Activated naive CD4-positive, alpha-beta T cell treated with Interleukin-2 at 50 U/mL for 16 hours (primary cell): ENCODE measurements at regions not wholly inside any gene's neighbourhood (a gene's known extent, or its start where the extent isn't known, plus 50 kb on each side); places are given as distances from the start of the nearest gene placed in this dataset.
"Not testable (repeated sequence)": the region's sequence is repeated elsewhere in the genome, so short reads cannot be mapped to it uniquely, and the experiment has no call there.

Experiments
- DNase-seq: peaks from one replicate; pipeline ENCODE4 v3.0.0-alpha.2; 2020

DNA sequence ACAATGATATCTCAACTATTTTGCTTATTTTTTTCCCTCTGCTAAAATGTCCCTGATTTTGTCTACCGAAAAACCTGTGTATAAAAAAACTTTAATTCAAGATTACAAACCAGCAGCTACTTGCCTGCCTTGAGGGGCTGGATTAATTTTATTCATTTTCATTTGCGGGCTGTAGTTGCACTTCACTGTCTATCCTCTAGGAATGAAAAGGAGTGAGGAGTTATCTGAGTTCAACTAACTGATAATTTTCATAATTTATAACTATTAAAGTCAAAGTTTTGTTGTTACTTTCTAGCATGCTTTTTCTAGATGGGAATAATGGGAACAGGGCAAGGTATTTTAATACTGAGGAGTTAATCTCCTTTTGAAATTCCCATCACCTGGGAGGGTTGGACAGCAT is 50.3 kb upstream of the AGTPBP1 start:
- DNase-seq = not testable (repeated sequence)

DNA sequence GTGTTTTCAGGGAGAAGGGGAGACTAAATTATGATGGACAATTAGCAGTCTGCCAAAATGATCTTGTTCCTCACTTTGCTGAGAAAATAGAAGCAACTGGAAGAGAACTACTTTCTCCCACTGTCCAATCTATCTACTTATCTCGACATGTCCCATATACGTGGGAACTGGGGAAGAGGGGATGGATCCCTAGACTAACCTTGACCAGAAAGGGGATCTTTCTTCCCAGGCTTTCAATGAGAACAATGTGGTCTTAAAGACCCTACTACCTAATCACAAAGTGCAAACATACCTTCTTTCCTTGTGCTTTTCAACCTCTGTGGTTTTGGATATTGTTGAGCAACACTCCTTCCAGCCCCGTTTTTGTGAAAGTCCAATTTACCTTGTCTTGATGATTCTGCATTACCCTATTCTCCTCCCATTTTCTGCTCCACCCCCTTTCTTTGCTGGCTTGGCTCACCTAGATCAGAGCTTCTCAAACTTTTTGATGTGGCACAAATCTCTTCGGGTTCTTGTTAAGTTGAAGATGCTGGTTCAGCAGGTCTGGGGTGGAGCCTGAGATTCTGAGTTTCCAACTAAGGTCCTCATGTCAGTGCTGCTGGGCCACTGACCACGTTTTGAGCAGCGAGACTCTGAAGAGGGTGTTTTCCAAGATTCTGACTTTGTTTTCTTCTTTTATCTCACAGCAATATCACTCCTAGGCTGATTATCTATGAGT is 61.4 kb upstream of the AGTPBP1 start:
- peak; percentile 13 for DNase-seq

DNA sequence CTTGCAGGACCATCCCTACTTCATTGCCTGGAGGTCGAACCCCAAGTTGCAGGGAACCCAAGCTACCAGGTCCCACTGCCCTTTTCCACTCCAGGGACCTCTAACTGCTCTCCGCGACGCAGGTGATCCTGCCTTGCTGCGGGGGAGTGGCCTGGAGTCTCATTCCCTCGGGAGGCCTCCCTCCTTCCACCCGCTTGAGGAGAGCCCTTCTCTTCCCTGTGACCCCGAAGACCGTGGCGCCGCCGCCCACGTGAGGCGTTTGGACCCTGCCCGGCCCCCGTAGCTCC is 63.0 kb upstream of the AGTPBP1 start:
- not testable (repeated sequence) for DNase-seq

DNA sequence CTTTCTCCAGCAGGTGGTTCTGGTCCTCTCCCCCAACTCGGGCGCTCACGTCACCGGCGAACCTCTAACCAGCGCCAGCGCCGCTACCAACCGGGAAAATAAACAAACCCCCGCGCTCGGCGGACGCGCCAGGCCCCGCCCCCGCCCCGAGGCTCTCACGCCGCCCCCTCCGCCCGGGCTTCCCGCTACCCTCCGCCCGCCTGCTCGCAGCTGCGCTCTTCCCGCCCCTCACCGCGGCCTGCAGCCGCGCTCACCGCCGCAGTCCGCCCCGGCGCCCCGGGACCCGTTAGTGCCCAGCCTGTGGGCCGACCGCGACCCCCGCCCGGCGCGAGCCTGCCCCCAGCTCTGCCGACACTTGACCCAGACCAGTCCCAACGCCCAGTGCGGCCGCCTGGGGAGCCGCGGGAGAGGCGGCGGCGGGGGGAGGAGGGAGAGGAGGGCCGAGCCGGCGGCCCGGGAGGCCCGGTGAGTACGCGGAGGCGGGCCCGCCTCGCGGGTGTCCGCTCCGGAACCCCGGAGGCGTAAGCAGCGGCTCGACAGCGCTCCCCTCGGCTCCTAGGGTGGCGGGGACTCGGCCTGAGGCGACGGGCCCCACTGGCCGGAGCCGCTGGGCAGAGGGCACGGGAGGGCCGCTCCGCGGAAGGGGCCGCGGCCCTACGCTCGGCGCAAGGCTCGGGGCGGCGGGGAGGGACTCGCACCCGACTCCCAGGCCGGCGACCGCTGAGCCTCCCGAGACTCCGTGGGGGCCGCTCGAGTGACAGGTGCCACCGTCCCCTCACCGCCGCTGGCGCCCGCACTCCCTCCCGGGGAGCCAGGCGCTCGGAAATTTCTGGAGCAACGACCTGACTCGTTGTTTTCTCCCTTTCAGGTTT is 63.6 kb upstream of the AGTPBP1 start:
- DNase-seq = peak; percentile 74

DNA sequence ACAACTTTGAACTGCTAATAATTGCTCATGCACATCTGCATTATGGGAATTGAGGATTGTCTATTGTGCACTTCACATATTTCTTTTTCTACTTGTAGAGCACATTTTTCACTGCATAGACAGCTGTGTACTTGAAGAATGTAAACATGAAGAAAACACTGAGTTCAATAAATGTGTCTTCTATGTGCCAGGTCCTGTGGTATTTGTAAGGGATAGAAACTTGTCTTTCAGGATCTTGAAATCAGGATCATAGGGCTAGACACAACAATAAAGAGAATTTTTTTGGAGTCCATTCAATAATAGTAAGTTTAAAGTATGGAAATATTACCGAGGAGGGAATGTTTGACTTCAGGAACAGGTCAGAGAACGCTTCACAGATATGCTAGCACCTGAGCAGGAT is 66.6 kb upstream of the AGTPBP1 start:
- not testable (repeated sequence) for DNase-seq

DNA sequence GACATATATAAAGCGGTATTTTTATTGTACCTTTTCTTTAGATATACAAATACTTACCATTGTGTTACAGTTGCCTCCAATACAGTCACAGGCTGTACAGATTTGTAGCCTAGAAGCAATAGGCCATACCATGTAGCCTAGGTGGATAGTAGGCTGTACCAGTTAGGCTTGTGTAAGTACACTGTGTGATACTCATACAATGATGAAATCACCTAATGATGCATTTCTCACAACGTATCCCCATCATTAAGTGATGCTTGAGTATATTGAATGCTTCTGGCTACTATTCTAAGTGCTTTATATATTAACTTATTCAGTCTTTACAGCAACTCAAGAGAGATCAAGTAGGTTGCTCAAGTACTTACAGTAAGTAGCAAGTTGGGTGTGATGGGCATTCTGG is 71.6 kb upstream of the AGTPBP1 start:
- DNase-seq = not testable (repeated sequence)

DNA sequence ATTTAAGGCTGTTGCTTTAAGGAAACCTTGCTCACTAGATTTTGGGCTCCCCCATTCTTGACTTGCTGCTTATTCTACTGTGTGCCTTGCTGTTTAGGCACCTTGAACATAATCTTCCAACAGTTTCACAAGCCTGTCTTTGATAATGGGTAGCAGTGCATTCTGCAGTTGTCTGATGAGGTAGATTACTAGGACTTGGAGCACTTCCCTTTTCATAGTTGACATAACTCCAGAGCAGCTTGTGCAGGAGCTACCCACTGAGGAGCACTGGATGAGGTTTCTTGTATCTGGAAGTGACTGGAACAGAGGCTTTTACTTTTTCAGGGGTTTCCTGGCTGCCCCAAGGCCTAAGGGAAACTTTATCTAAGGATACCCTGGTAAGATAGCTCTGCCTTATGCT is 73.0 kb upstream of the AGTPBP1 start:
- not testable (repeated sequence) for DNase-seq

DNA sequence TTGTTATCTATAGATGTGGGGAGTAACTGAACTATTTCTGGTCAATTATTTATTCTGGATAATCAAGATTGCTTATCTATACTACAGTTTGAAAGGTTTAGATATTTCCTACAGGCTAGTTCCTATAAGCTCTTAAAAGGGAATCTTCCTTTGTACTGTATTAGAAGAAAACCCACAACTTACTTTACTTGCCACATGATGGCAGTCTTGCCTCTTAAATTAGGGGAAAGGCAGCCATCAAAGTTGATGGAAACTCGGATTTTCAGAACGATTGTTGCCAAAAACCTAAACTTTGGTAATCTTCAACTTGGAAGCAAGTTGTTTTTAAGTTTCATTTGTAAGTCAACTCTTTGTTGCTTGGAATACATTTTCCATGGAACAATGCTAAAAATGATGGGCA is 77.2 kb upstream of the AGTPBP1 start:
- DNase-seq = not testable (repeated sequence)

DNA sequence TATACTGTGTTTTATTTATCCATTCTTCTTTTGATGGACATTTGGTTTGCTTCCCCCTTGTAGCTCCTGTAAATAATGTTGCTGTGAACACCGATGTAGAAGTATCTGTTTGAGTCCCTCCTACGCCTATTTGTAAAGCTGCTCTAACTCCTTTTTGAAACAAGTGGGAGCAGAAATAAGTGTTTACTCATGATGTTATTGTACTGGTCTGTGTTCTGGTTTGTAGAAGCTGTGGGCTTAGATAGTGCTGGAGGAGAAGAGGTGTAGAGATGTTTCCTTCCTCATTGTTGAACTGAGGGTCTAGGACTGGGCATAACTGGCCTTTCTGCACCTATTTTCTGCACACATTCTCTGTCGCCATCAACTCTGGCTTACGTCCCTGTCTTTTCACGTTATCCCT is 78.8 kb upstream of the AGTPBP1 start:
- DNase-seq = not testable (repeated sequence)

DNA sequence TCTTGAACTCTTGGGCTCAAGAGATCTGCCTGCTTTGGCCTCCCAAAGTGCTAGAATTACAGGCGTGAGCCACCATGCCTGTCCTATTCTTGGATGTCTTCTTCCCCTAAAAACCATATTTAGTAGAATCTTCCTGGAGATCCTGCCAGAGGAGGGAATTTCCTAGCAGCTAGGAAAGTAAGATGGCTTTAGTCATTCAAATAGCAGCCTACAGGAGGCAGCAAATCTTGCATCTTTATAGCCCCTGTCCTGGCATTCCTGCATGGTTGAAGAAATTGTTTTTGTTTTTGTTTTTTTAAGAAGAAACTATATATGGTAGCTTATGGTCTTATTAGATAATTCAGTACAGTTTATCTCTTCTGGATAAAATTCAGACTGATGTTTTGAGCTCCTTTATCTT is 83.2 kb upstream of the AGTPBP1 start:
- DNase-seq = not testable (repeated sequence)

DNA sequence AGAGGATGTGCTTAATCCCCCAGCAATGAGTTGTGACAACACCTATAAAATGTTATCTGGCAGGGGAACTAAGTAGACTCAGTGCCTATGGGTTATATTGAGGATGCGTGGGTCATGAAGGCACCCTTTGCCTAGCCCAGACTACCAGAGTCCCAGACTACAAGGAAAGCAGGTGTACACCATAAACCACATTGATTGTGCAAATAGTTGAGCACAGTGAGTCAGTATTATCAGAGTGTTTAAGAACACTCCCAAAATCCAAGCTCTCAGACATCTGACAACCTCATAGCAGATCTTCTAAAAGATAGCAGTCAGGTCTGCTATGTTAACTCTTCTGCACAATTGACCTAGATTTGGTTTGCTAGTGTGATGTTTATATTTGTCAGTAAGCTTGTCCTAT is 92.8 kb upstream of the AGTPBP1 start:
- DNase-seq = not testable (repeated sequence)

DNA sequence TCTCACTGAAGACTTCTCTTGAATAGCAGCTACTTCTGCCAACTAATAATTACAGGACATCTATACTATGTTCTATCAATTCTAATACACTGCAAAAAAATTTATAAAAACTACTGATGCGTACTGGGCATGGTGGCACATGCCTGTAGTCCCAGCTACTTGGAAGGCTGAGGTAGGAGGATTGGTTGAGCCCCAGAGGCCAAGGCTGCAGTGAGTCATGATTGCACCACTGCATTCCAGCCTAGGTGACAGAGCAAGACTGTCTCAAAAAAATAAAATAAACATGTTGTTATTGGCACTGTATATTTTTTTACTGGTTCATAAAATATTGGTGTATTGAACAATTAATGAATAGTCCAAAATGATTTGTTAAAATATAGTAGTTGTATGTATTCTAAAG is 97.0 kb upstream of the NAA35 start:
- DNase-seq = not testable (repeated sequence)

DNA sequence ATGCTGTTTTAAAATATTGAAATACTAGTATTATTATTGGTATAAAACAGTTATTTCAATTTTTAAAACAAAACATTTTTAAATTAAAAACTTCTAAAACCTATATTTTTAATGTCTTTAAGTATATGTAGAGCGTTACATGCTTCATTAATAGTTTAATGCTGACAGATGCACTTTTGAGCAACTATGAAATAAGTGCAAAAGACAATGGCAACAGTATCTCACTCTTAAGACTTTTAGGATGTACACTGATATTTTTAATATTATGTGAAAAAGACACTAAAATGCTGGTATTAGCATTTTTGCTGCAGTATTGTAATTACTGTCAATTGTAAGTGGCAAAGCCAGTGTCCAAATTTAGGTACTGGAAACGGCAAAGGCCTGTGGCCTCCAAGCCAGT is 93.2 kb upstream of the NAA35 start:
- not testable (repeated sequence) for DNase-seq

DNA sequence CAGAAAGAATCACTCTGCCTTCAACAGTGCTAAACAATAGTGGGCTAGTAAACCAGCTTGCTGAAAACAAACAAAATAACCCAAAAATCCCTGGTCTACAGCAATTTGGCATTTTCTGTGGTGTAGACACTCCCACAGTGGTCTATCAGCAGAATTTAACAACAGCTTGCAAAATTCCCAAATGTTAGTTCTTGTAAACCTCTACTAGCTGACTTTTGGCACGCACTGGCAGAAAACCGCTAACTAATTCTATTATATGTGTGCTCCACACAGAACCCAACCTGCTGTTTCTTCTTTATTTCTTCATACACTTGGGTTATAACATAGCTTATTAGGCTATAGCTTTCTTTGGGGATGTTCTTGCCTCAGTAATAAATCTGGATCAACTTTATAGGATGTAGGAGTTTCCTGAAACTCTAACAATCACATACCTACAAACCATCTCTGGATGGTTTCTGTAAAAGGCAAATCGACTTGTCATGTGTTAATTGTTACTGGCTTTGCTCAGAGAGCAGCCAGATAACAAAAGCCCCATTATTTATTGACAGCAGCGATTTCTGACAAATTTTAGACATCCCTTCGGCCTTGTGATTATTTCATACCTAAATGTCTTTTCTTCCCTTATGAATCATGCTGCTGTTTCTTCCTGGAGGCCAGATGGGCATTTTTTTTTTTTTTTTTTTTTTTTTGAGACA is 82.7 kb upstream of the NAA35 start:
- DNase-seq = no peak

DNA sequence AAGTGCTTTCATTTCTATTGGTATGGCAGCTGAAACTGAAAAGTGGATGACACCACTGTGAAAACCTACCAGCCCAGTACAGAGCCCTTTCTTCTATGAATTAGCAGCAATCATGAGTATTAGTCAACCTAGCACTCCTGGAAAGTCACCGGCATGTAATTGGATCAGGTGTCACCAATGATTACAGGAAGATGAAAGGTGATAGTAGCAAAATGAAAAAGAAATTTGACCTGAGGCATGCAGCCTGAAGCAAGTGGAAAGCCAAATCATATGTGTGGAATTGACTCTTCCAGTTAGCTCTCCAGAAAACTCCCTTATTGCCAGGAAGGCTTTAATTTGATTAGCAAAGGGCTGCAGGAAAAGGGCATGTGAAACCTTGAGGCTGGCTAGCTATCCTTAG is 81.2 kb upstream of the NAA35 start:
- no peak for DNase-seq

DNA sequence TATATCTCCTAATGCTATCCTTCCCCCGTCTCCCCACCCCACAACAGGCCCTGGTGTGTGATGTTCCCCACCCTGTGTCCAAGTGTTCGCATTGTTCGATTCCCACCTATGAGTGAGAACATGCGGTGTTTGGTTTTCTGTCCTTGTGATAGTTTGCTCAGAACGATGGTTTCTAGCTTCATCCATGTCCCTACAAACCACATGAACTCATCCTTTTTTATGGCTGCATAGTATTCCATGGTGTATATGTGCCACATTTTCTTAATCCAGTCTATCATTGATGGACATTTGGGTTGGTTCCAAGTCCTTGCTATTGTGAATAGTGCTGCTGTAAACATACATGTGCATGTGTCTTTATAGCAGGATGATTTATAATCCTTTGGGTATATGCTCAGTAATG is 79.1 kb upstream of the NAA35 start:
- DNase-seq = not testable (repeated sequence)

DNA sequence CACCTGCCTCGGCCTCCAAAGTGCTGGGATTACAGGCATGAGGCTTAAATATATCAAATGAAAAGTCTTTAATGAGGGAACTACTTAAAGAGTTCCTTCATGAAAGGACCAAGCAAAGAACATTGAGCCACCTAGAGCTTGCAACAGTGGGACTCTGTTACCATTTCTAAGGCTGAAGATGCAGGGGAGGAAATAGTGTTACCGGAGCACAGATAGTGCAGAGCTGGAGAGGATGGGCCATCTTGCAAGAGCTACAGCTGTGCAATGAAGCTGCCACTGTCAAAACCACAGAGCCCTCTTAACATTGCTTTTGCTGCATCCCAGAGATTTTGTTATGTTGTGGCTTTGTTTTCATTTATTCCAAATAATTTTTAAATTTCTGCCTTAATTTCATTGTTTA is 77.1 kb upstream of the NAA35 start:
- DNase-seq = no peak

DNA sequence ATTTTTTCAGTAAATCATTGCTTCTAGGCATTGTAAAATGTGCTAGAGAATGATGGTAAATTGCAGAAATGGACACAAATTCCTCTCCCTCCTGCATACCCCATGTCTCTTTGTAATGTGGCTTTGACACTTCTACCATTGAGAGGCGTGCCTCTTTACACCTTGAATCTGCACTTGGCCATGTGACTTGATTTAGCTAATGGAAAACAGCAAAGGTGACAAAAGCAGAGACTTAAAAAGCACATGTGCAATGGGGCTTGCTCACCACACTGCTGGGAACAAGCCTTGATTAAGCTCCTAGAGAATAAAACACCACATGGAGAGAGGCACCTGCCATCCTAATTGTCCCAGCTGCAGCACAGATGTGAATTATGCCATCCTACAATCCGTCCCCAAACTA is 69.9 kb upstream of the NAA35 start:
- DNase-seq = no peak

DNA sequence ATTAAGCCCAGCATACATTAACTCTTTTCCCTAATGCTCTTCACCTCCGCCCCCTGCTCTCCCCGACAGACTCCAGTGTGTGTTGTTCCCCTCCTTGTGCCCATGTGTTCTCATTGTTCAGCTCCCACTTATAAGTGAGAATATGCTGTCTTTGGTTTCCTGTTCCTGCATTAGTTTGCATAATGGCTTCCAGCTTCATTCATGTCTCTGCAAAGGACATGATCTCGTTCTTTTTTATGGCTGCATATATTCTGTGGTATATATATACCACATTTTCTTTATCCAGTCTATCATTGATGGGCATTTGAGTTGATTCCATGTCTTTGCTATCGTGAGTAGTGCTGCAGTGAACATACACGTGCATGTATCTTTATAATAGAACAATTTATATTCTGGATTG is 69.3 kb upstream of the NAA35 start:
- DNase-seq = not testable (repeated sequence)

DNA sequence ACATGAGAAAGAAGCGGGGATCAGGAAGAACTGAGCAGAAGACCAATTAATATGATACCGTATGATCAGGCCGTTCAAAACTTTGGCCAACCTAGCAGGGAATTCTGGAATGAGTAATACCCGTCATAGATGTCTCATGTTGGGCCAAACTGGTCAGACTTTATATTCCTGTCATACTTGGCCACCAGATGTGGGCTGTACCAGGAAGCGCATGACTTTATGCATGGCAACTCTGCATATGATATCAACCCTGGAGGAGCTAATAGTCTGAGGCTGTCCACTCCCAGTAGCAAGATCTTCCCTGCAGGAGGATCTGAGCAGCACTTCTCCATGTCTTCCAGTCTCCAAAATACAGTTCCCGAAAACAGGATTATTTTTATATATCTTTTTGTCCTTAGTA is 68.5 kb upstream of the NAA35 start:
- no peak for DNase-seq

DNA sequence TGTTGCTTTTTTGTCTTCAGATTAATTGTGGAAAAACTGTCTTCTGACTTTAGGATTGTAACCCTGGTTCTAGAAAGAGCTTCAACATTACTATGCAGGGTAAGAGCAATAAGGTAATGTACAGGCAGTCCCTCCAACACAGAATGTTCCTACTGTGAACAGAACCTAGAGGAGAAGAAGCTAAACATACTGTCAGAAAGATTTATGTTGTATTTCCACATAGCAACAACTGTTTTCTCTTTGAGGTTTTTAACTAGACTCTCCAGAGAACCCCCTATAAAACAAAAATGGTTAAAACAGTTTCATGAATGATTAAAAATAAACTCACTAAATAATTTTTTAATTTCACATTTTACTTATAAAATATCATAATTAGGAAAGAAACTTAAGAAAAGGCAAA is 64.3 kb upstream of the NAA35 start:
- DNase-seq = no peak

DNA sequence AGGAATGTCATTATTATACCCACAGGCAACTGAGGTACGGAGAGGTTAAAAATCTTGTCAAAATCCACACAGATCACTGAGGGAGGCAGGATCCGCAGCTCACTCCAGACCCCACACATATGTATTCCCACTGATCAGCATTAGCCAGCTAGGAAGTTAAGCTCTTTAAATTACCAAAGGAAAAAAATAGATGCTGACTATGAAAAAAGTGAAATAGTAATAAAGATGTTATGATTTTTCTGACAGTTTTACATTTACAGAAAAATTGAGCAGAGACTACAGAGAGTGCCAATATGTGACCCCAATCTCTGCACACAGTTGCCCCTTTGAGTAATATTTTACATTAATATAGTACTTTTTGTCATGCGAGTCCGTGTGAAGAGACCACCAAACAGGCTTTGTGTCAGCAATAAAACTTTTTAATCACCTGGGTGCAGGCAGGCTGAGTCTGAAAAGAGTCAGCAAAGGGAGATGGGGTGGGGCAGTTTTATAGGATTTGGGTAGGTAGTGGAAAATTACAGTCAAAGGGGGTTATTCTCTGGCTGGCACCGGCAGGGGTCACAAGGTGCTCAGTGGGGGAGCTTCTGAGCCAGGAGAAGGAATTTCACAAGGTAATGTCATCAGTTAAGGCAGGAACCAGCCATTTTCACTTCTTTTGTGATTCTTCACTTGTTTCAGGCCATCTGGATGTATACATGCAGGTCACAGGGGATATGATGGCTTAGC is 61.9 kb upstream of the NAA35 start:
- DNase-seq = not testable (repeated sequence)

DNA sequence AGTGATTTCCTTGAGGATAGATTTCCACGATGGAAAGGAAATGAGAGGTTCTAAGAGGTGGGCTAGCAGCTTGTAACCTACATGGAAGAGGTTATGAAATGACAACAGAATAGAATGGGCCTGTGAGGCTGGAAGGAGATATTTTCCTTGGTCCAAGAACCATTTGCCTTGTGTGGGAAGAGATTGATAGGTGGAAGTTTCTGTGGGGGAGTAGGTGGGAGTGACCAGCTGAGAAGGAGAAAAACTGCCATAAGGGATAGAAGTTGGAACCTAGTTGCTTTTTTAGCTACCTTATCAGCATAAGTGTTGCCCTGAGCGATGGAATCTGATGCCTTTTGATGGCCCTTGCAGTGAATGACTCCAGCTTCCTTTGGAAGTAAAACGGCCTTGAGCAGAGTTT is 60.4 kb upstream of the NAA35 start:
- DNase-seq = not testable (repeated sequence)
